GM10266 (cell line): ENCODE measurements at regions not wholly inside any gene's neighbourhood (a gene's known extent, or its start where the extent isn't known, plus 50 kb on each side); places are given as distances from the start of the nearest gene placed in this dataset.

Experiments used
- DNase-seq: peaks from one replicate; pipeline ENCODE4 v3.0.0; 2012; ENCODE audit errors: extremely low spot score
- CTCF ChIP-seq: IDR thresholded peaks from 2 replicates; pipeline ENCODE4 v1.5.1; 2012; ENCODE audit warnings: mild to moderate bottlenecking, low read depth; ENCODE audit not compliant: control insufficient read depth, insufficient read depth; ENCODE audit errors: missing control alignments

- no peak for DNase-seq
- no peak for TF ChIP-seq CTCF
Measured at GRCh38 chr4:112994732-112995464, 54.6 kb upstream of the ANK2 start.
